Adrenal gland (tissue), 9 donors: ENCODE measurements at regions not wholly inside any gene's neighbourhood (a gene's known extent, or its start where the extent isn't known, plus 50 kb on each side); places are given as distances from the start of the nearest gene placed in this dataset.
"Not testable (repeated sequence)": the region's sequence is repeated elsewhere in the genome, so short reads cannot be mapped to it uniquely, and the experiment has no call there.

Experiments
- DNase-seq, 7 donors: peaks; one replicate each; pipeline ENCODE4 v3.0.0-alpha.2; 2019 to 2020
- H3K27ac ChIP-seq, 5 donors: fragments of 200-600 bp; sonication (generic) in 4 of 5; 1 replicate in 3 of 5; 2 replicates in 2 of 5; pipeline versions ENCODE4 v1.5.1 to v1.8.0; 2016 to 2020; ENCODE audit warnings: mild to moderate bottlenecking in 1 of 5
- H3K27me3 ChIP-seq: fragments of 200-600 bp; 2 replicates; pipeline ENCODE4 v1.8.0; 2021
- H3K36me3 ChIP-seq, 2 donors: fragments of 200-600 bp; replicated peaks in 1 of 2; 1 replicate in 1 of 2; 2 replicates in 1 of 2; pipeline versions ENCODE4 v1.5.1 to v1.8.0; 2018 to 2022
- H3K4me1 ChIP-seq, 2 donors: fragments of 200-600 bp; replicated peaks in 1 of 2; 1 replicate in 1 of 2; 2 replicates in 1 of 2; pipeline versions ENCODE4 v1.5.1 to v1.8.0; 2018 to 2021
- H3K4me3 ChIP-seq, 4 donors: fragments of 200-600 bp; sonication (generic) in 3 of 4; one replicate each; pipeline ENCODE4 v1.5.1; 2016 to 2018
- H3K9me3 ChIP-seq, 3 donors: fragments of 200-600 bp; sonication (generic) in 1 of 3; replicated peaks in 1 of 3; 1 replicate in 2 of 3; 2 replicates in 1 of 3; pipeline versions ENCODE4 v1.5.1 to v1.8.0; 2016 to 2021
- CTCF ChIP-seq, 6 experiments: fragments of 450-650 bp in 4 of 6; fragments of 200-600 bp in 2 of 6; sonication (generic) in 1 of 6; IDR thresholded peaks; 1 replicate in 5 of 6; 2 replicates in 1 of 6; pipeline versions ENCODE4 v1.5.1 to v1.8.0; 2016 to 2021; ENCODE audit warnings: antibody characterized with exemption in 6 of 6, mild to moderate bottlenecking in 2 of 6, moderate library complexity in 1 of 6
- POLR2A ChIP-seq, 2 donors: fragments of 450-650 bp; IDR thresholded peaks; one replicate each; pipeline ENCODE4 v1.6.1; 2017; ENCODE audit warnings: antibody characterized with exemption in 2 of 2, mild to moderate bottlenecking in 2 of 2, moderate library complexity in 1 of 2
- WGBS, 4 donors: extraction: QIAGEN DNeasy Blood & Tissue Kit in 2 of 4; methylation state at CpG; one replicate each; pipeline versions ENCODE4 v1.1.5 to v1.1.7; 2013 to 2017; 5-methylcytosine and 5-hydroxymethylcytosine counted together
- intact Hi-C, 2 donors: fragments of 100-400 bp; cut with DNase I; formaldehyde crosslinking; loops; one replicate each; pipeline versions ENCODE4 v1.14.1 to v1.15.0; 2022 to 2023
- donor health status: healthy with polysubstance abuse.
- donor health status: Bipolar disorder and iron deficiency.
- donor health status: DM: yes; HTN: yes; CAD: no.
- donor health status: DM: no; HTN: no; CAD: no.
- donor health status: DM: no; HTN: no; CAD: no.

GRCh38 chr13:50426927-50427326 lies 411.7 kb downstream of the KCNRG start:
- Histone ChIP-seq H3K4me3 (no peak overlapping the region), H3K36me3 (no peaks in the 10 kb centered on the region), H3K9me3 (no peaks in the 10 kb centered on the region), H3K27ac (no peak overlapping the region), H3K4me1 (peaks cover 5 to 21% of the 10 kb centered on the region in 2 donors), H3K27me3 (no peaks in the 10 kb centered on the region)
- intact Hi-C loops, result no loop called here
- TF ChIP-seq POLR2A (IDR thresholded peaks at IDR 0.05) (no peak), CTCF (IDR thresholded peaks at IDR 0.05) (no peak)
- DNase-seq, result peak in 3 of 7 donors; percentile 20 to 65 (median 49)

GRCh38 chr13:50427511-50427910 lies 412.3 kb downstream of the KCNRG start:
- H3K27ac ChIP-seq, H3K27me3 ChIP-seq, H3K9me3 ChIP-seq, intact Hi-C loops, H3K36me3 ChIP-seq, DNase-seq, H3K4me3 ChIP-seq: not testable (repeated sequence)
- peaks cover 0 to 15% of the 10 kb centered on the region in 2 donors for H3K4me1 ChIP-seq
- 95 to 99% (median 96%) methylated on average over 9 of the region's 9 CpGs for WGBS, 4 donors

- no peak overlapping the region for H3K27ac ChIP-seq
- no peaks in the 10 kb centered on the region for H3K36me3 ChIP-seq
- TF ChIP-seq CTCF (IDR thresholded peaks at IDR 0.05) (no peak), POLR2A (IDR thresholded peaks at IDR 0.05) (no peak)
- H3K9me3 ChIP-seq, result no peaks in the 10 kb centered on the region
- H3K27me3 ChIP-seq, result no peaks in the 10 kb centered on the region
- intact Hi-C loops, result no loop called here
- H3K4me1 ChIP-seq, result peaks cover 0 to 8% of the 10 kb centered on the region in 2 donors
- H3K4me3 ChIP-seq, result no peak overlapping the region
- DNase-seq, result no peak
- 65 to 87% (median 70%) methylated on average over 1 of the region's 1 CpG for WGBS, 4 donors
Measured at GRCh38 chr13:50428183-50428877, 413.1 kb downstream of the KCNRG start.

GRCh38 chr13:50435011-50435410 lies 408.5 kb downstream of the DLEU7 start:
- intact Hi-C loops, result no loop called here
- DNase-seq, result no peak
- 93 to 98% (median 96%) methylated on average over 2 of the region's 2 CpGs for WGBS, 4 donors

More at GRCh38 chr13:50435011-50435410, 408.5 kb downstream of the DLEU7 start:
- H3K4me1 ChIP-seq, result no peaks in the 10 kb centered on the region
- no peak overlapping the region for H3K27ac ChIP-seq
- no peaks in the 10 kb centered on the region for H3K27me3 ChIP-seq
- no peak overlapping the region for H3K4me3 ChIP-seq
- H3K36me3 ChIP-seq, result no peaks in the 10 kb centered on the region
- H3K9me3 ChIP-seq, result no peaks in the 10 kb centered on the region
- no peak for TF ChIP-seq POLR2A (IDR thresholded peaks at IDR 0.05)
- TF ChIP-seq CTCF (IDR thresholded peaks at IDR 0.05), result no peak
